HCT116 (cell line): ENCODE measurements at regions not wholly inside any gene's neighbourhood (a gene's known extent, or its start where the extent isn't known, plus 50 kb on each side); places are given as distances from the start of the nearest gene placed in this dataset.

Source experiments
- JUND ChIP-seq: IDR thresholded peaks from 2 replicates; pipeline ENCODE4 v1.6.1; 2012
- POLR2A ChIP-seq: IDR thresholded peaks from 2 replicates; pipeline ENCODE4 v1.7.0; 2011; ENCODE audit warnings: borderline replicate concordance; ENCODE audit not compliant: insufficient read depth, insufficient read length; ENCODE audit errors: extremely low read depth
- POLR2AphosphoS5 ChIP-seq: IDR thresholded peaks from 2 replicates; pipeline ENCODE4 v1.6.1; 2011; ENCODE audit warnings: mild to moderate bottlenecking, low read depth, low read length, moderate library complexity
- RAD21 ChIP-seq: IDR thresholded peaks from 2 replicates; pipeline ENCODE4 v1.6.1; 2012; ENCODE audit warnings: low read depth, mild to moderate bottlenecking
- TF ChIP-seq, protein P1 (sequence below): IDR thresholded peaks from 2 replicates; pipeline ENCODE4 v1.6.1; 2011; ENCODE audit warnings: mild to moderate bottlenecking, low read length, moderate library complexity; ENCODE audit not compliant: insufficient replicate concordance; ENCODE audit errors: extremely low read depth
- TF ChIP-seq, protein P2 (sequence below), 3 experiments: fragments of 200-600 bp in 1 of 3; sonication (generic) in 1 of 3; IDR thresholded peaks in 2 of 3; conservative IDR thresholded peaks in 1 of 3; 2 replicates each; pipeline ENCODE4 v1.5.1; 2012 to 2017; ENCODE audit warnings: low read depth in 2 of 3, low read length in 2 of 3, antibody characterized with exemption in 1 of 3, borderline replicate concordance in 1 of 3, control low read depth in 1 of 3, mild to moderate bottlenecking in 1 of 3, mixed read lengths in 1 of 3, mixed run types in 1 of 3, moderate library complexity in 1 of 3; ENCODE audit not compliant: insufficient read depth in 1 of 3
- TF ChIP-seq, protein P3 (sequence below): IDR thresholded peaks from 2 replicates; pipeline ENCODE4 v1.6.1; 2012

DNA sequence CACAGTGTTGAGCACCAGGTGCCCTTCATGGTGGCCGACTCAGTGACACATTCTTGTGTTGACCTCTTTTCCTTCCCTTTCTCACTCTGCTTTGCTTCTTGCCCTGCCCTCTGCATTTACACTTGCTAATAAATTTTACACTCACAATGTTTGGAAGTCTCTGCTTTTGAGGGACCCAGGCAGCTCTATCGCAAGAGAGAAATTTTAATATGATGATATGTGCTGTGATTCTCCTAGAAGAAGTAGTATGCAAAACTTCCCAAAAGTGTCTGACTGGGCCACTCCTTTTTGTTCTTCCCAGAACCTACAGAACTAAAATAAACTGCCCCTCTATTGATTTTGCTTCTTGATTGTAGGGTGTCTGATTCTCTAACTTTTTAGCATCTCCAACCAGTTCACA is 135.0 kb downstream of the IRS1 start:
- TF ChIP-seq POLR2A (no peak), POLR2AphosphoS5 (no peak), RAD21 (no peak), JUND (no peak)
- TF ChIP-seq, protein P1, sequence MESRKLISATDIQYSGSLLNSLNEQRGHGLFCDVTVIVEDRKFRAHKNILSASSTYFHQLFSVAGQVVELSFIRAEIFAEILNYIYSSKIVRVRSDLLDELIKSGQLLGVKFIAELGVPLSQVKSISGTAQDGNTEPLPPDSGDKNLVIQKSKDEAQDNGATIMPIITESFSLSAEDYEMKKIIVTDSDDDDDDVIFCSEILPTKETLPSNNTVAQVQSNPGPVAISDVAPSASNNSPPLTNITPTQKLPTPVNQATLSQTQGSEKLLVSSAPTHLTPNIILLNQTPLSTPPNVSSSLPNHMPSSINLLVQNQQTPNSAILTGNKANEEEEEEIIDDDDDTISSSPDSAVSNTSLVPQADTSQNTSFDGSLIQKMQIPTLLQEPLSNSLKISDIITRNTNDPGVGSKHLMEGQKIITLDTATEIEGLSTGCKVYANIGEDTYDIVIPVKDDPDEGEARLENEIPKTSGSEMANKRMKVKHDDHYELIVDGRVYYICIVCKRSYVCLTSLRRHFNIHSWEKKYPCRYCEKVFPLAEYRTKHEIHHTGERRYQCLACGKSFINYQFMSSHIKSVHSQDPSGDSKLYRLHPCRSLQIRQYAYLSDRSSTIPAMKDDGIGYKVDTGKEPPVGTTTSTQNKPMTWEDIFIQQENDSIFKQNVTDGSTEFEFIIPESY, result no peak
- TF ChIP-seq, protein P2, sequence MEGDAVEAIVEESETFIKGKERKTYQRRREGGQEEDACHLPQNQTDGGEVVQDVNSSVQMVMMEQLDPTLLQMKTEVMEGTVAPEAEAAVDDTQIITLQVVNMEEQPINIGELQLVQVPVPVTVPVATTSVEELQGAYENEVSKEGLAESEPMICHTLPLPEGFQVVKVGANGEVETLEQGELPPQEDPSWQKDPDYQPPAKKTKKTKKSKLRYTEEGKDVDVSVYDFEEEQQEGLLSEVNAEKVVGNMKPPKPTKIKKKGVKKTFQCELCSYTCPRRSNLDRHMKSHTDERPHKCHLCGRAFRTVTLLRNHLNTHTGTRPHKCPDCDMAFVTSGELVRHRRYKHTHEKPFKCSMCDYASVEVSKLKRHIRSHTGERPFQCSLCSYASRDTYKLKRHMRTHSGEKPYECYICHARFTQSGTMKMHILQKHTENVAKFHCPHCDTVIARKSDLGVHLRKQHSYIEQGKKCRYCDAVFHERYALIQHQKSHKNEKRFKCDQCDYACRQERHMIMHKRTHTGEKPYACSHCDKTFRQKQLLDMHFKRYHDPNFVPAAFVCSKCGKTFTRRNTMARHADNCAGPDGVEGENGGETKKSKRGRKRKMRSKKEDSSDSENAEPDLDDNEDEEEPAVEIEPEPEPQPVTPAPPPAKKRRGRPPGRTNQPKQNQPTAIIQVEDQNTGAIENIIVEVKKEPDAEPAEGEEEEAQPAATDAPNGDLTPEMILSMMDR (IDR thresholded peaks at IDR 0.05 in 2 of 3, conservative IDR thresholded peaks at IDR 0.05 in 1 of 3; ENCODE audit: borderline replicate concordance in 1 of 3, insufficient read depth in 1 of 3, low read depth in 2 of 3, low read length in 2 of 3), result no peak
- TF ChIP-seq, protein P3, sequence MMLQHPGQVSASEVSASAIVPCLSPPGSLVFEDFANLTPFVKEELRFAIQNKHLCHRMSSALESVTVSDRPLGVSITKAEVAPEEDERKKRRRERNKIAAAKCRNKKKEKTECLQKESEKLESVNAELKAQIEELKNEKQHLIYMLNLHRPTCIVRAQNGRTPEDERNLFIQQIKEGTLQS, result no peak
